T-cell (primary cell): ENCODE measurements at regions not wholly inside any gene's neighbourhood (a gene's known extent, or its start where the extent isn't known, plus 50 kb on each side); places are given as distances from the start of the nearest gene placed in this dataset.

Experiments
- ATAC-seq, 4 experiments: fragments of 200-7000 bp in 3 of 4; fragments of 150-1000 bp in 1 of 4; cut with Tn5 transposase; replicated peaks in 1 of 4; 1 replicate in 3 of 4; 2 replicates in 1 of 4; pipeline ENCODE4 v1.10.0; 2021; ENCODE audit warnings: moderate library complexity in 3 of 4, mild to moderate bottlenecking in 2 of 4, moderate number of reproducible peaks in 1 of 4
- CTCF ChIA-PET, 2 donors: fragments of 300-600 bp; sonication (Branson Sonifier 250); formaldehyde crosslinking; loops; one replicate each; lab custom pipeline; 2022; ENCODE audit warnings: antibody characterized with exemption in 2 of 2; lab: Charles Lee
- POLR2A ChIA-PET, 2 donors: fragments of 300-600 bp; sonication (Branson Sonifier 250); formaldehyde crosslinking; loops; one replicate each; lab custom pipeline; 2022; ENCODE audit warnings: antibody characterized with exemption in 2 of 2; lab: Charles Lee
- DNase-seq, 35 experiments: peaks; one replicate each; pipeline versions ENCODE4 v3.0.0 to v3.0.0-alpha.2; 2013 to 2023
- H3K27ac ChIP-seq: one replicate; pipeline ENCODE4 v1.5.1; 2013; ENCODE audit warnings: low read length
- H3K27me3 ChIP-seq, 2 experiments: replicated peaks in 1 of 2; 1 replicate in 1 of 2; 2 replicates in 1 of 2; pipeline versions ENCODE4 v1.6.1 to v1.7.0; 2013; ENCODE audit warnings: low read length in 1 of 2, mixed read lengths in 1 of 2; ENCODE audit not compliant: control insufficient read depth in 2 of 2, insufficient read depth in 2 of 2; ENCODE audit errors: extremely low read depth in 1 of 2
- H3K36me3 ChIP-seq, 2 donors: 1 replicate in 1 of 2; 2 replicates in 1 of 2; pipeline versions ENCODE4 v1.6.1 to v1.7.0; 2013; ENCODE audit warnings: low read length in 1 of 2; ENCODE audit not compliant: control insufficient read depth in 2 of 2, insufficient read depth in 1 of 2; ENCODE audit errors: extremely low read depth in 1 of 2
- H3K4me1 ChIP-seq, 2 experiments: 1 replicate in 1 of 2; 2 replicates in 1 of 2; pipeline versions ENCODE4 v1.6.1 to v1.7.0; 2013; ENCODE audit warnings: low read length in 2 of 2, mixed read lengths in 1 of 2; ENCODE audit not compliant: insufficient read depth in 2 of 2, control insufficient read depth in 1 of 2; ENCODE audit errors: extremely low read depth in 1 of 2
- H3K4me3 ChIP-seq, 2 donors: 1 replicate in 1 of 2; 2 replicates in 1 of 2; pipeline versions ENCODE4 v1.5.1 to v1.7.0; 2013; ENCODE audit warnings: mild to moderate bottlenecking in 2 of 2, low read length in 1 of 2, moderate library complexity in 1 of 2; ENCODE audit not compliant: control insufficient read depth in 1 of 2; ENCODE audit errors: extremely low read depth in 1 of 2
- H3K9me3 ChIP-seq: 2 replicates; pipeline ENCODE4 v1.7.0; 2013
- H3K27ac Mint-ChIP-seq, 2 donors: one replicate each; pipeline ENCODE4 v1.8.0; 2020 to 2021; ENCODE audit warnings: mild to moderate bottlenecking in 2 of 2, mixed read lengths in 2 of 2
- H3K27me3 Mint-ChIP-seq, 2 donors: one replicate each; pipeline ENCODE4 v1.8.0; 2021 to 2022; ENCODE audit warnings: mixed read lengths in 2 of 2
- H3K36me3 Mint-ChIP-seq: one replicate; pipeline ENCODE4 v1.8.0; 2021; ENCODE audit warnings: mixed read lengths
- H3K4me1 Mint-ChIP-seq, 3 donors: one replicate each; pipeline ENCODE4 v1.8.0; 2020 to 2022; ENCODE audit warnings: mixed read lengths in 3 of 3, mild to moderate bottlenecking in 1 of 3
- H3K4me3 Mint-ChIP-seq, 3 donors: one replicate each; pipeline ENCODE4 v1.8.0; 2020 to 2022; ENCODE audit warnings: mild to moderate bottlenecking in 3 of 3, mixed read lengths in 3 of 3, moderate library complexity in 3 of 3
- H3K9me3 Mint-ChIP-seq, 3 donors: one replicate each; pipeline ENCODE4 v1.8.0; 2020 to 2022; ENCODE audit warnings: mixed read lengths in 3 of 3
- WGBS: methylation state at CpG from one replicate; pipeline ENCODE4 v1.1.5; 2013; ENCODE audit warnings: missing lambda C conversion rate; ENCODE audit not compliant: insufficient coverage; 5-methylcytosine and 5-hydroxymethylcytosine counted together

DNA sequence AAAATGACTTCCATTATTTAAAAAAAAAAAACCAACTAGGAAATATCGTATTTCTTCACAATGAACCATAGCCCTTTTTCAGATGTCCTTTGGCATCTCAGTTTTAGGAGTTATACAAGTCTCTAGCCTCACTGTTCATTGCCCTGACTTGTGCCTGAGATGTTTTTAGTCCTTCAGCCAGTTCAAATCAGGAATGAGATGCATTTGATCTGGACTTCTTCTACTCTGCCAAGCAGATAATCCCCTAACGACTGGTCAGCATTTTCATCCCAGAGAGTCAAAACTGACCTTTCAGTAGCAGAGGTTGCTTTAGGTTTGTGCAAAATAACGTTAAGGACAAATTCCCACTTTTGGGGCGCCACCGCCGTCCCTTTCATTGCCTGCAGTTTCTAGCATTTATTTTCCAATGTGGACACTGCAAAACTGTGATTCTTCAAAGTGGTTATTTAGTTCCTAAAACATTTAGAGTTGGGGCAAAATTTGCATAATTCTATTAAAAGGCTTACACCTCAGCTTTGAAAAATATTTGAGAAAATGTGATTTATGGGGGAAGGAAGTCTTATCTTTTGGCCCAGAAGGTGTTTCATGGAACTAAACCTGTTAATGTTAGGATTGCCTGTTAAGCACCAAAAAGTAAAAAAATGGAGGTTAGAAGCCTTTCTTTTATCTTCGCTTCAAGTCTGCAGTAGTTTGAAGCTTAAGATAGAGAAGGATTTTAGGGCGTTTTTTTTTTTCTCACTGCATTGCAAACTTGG lies 152.0 kb upstream of the SGK1 start:
- peaks cover 0 to 8% (median under 1%) of the 10 kb centered on the region in 3 donors for H3K4me1 Mint-ChIP-seq
- ChIA-PET CTCF (interaction anchor here (0.6 to 0.7 kb wide), 2 partner anchors 26 to 182 kb away, joined by 3 read pairs; no protein-coding TSS in a partner anchor), POLR2A (interaction anchor here in 1 of 2 donors (0.7 kb wide), 1 partner anchor 98 kb away, joined by 3 read pairs; no protein-coding TSS in a partner anchor)
- ATAC-seq (no peak), DNase-seq (no peak)
- Histone ChIP-seq H3K27ac (no peak overlapping the region), H3K36me3 (no peaks in the 10 kb centered on the region), H3K4me3 (no peak overlapping the region), H3K27me3 (no peaks in the 10 kb centered on the region), H3K9me3 (no peaks in the 10 kb centered on the region), H3K4me1 (no peaks in the 10 kb centered on the region)
- no peak overlapping the region for H3K27ac Mint-ChIP-seq
- no peak overlapping the region for H3K4me3 Mint-ChIP-seq
- H3K9me3 Mint-ChIP-seq, result no peaks in the 10 kb centered on the region
- H3K36me3 Mint-ChIP-seq, result no peaks in the 10 kb centered on the region
- WGBS, result 69% methylated on average over 2 of the region's 8 CpGs
- H3K27me3 Mint-ChIP-seq, result no peaks in the 10 kb centered on the region

- no peak overlapping the region for H3K4me3 Mint-ChIP-seq
- DNase-seq, result no peak
- Histone ChIP-seq H3K4me3 (no peak overlapping the region), H3K4me1 (no peaks in the 10 kb centered on the region), H3K9me3 (no peaks in the 10 kb centered on the region), H3K27ac (no peak overlapping the region), H3K36me3 (no peaks in the 10 kb centered on the region), H3K27me3 (no peaks in the 10 kb centered on the region)
- ChIA-PET CTCF (no interaction called here), POLR2A (interaction anchor here in 1 of 2 donors (0.7 kb wide), 1 partner anchor 156 kb away, joined by 3 read pairs; no protein-coding TSS in a partner anchor)
- peaks cover 1 to 8% (median 3%) of the 10 kb centered on the region in 3 donors for H3K4me1 Mint-ChIP-seq
- H3K27me3 Mint-ChIP-seq, result no peaks in the 10 kb centered on the region
- WGBS, result no CpG with 5 or more reads among the region's 1 CpG
- no peaks in the 10 kb centered on the region for H3K9me3 Mint-ChIP-seq
- ATAC-seq, result no peak
- H3K36me3 Mint-ChIP-seq, result no peaks in the 10 kb centered on the region
- H3K27ac Mint-ChIP-seq, result no peak overlapping the region
Observed at GRCh38 chr6:134468633-134469032, 150.7 kb upstream of the SGK1 start.

DNA sequence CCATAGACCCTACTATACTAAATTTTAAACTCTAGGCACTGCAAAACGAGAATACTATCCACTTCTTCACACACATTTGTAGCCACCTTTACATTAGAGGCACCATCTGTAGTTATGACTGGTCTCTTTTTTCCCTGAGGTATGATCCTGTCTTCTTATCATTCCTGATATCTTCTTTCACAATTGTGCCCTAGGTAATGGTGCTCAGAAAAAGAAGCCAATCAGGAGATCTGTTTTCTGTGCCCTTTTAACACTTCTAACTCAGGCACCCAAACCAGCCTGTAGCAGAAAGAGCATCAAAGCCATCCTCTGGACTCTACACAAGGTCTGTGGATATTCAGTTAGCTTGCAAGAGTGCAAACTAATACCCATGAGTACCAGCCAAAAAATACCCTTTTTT lies 149.7 kb upstream of the SGK1 start:
- no peaks in the 10 kb centered on the region for H3K9me3 Mint-ChIP-seq

DNA sequence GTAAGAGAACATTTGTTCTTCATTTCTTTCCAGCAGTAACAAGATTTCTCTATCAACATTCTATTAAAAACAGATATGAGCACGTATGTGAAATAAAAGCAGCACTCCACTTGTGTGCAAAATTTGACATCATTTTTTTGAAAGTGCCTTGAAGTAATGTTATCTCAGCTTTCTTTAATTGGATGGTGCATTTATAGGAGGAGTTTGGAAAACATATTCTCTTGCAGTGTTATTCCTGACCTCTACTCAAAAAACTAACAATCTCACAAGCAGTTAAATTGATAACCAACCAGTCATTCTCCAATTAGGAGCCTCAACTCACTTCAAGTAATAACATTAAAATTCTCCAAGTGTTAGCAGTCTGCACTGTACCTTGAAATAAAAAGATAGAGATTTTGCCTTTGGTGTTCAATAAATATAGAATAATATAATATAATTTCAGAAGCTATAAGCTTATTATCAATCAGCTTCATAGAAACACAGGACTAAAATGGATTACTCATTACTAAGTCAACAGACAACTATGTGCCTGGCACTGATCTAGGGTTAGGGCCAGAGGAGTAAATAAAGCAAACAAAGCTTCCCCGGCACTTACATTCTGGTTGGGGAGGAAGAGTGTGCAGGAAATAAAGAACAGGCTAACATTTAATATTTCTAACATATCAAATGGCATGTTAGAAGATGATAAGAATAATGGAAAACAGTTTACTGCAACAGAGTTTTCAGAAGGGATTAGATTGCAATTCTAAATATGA lies 149.0 kb upstream of the SGK1 start:
- Histone ChIP-seq H3K27ac (no peak overlapping the region), H3K36me3 (no peaks in the 10 kb centered on the region), H3K9me3 (no peaks in the 10 kb centered on the region), H3K4me1 (no peaks in the 10 kb centered on the region), H3K4me3 (no peak overlapping the region), H3K27me3 (no peaks in the 10 kb centered on the region)
- Mint-ChIP-seq H3K4me3 (no peak overlapping the region), H3K27me3 (no peaks in the 10 kb centered on the region), H3K27ac (no peak overlapping the region), H3K4me1 (peaks cover 1 to 8% (median 3%) of the 10 kb centered on the region in 3 donors), H3K9me3 (no peaks in the 10 kb centered on the region), H3K36me3 (no peaks in the 10 kb centered on the region)
- DNase-seq (no peak), ATAC-seq (no peak)
- ChIA-PET CTCF (interaction anchor here (0.6 to 0.7 kb wide), 2 partner anchors 11 to 90 kb away, joined by 3 to 4 read pairs; no protein-coding TSS in a partner anchor), POLR2A (no interaction called here)
- WGBS, result no CpG with 5 or more reads among the region's 2 CpGs

More for the DNA sequence above, 149.7 kb upstream of the SGK1 start:
- ChIA-PET POLR2A (interaction anchor here in 1 of 2 donors (0.7 kb wide), 1 partner anchor 157 kb away, joined by 3 read pairs; no protein-coding TSS in a partner anchor), CTCF (interaction anchor here in 1 of 2 donors (0.7 kb wide), 1 partner anchor 89 kb away, joined by 4 read pairs; no protein-coding TSS in a partner anchor)
- Mint-ChIP-seq H3K27me3 (no peaks in the 10 kb centered on the region), H3K4me1 (peaks cover 1 to 8% (median 3%) of the 10 kb centered on the region in 3 donors), H3K36me3 (no peaks in the 10 kb centered on the region), H3K27ac (no peak overlapping the region), H3K4me3 (no peak overlapping the region)
- H3K27me3 ChIP-seq, result no peaks in the 10 kb centered on the region
- no peaks in the 10 kb centered on the region for H3K36me3 ChIP-seq
- ATAC-seq (no peak), DNase-seq (no peak)
- no CpG with 5 or more reads among the region's 1 CpG for WGBS
- H3K4me3 ChIP-seq, result no peak overlapping the region
- no peaks in the 10 kb centered on the region for H3K9me3 ChIP-seq
- no peaks in the 10 kb centered on the region for H3K4me1 ChIP-seq
- H3K27ac ChIP-seq, result no peak overlapping the region

GRCh38 chr6:134464690-134465411 lies 146.9 kb upstream of the SGK1 start:
- POLR2A ChIA-PET, result interaction anchor here (0.6 kb wide), 3 partner anchors 113 to 164 kb away, joined by 3 to 7 read pairs (median 6); no protein-coding TSS in a partner anchor
- Histone ChIP-seq H3K4me1 (no peaks in the 10 kb centered on the region), H3K27ac (no peak overlapping the region), H3K27me3 (no peaks in the 10 kb centered on the region), H3K4me3 (no peak overlapping the region), H3K9me3 (no peaks in the 10 kb centered on the region), H3K36me3 (no peaks in the 10 kb centered on the region)
- H3K4me1 Mint-ChIP-seq, result peaks cover 0 to 3% (median 1%) of the 10 kb centered on the region in 3 donors
- CTCF ChIA-PET, result interaction anchor here (0.6 to 0.9 kb wide), 3 partner anchors 71 to 178 kb away, joined by 3 to 7 read pairs (median 3); no protein-coding TSS in a partner anchor
- H3K27me3 Mint-ChIP-seq, result no peaks in the 10 kb centered on the region
- DNase-seq, result no peak
- no peak overlapping the region for H3K27ac Mint-ChIP-seq
- H3K36me3 Mint-ChIP-seq, result no peaks in the 10 kb centered on the region
- no peak overlapping the region for H3K4me3 Mint-ChIP-seq
- 89% methylated on average over 3 of the region's 9 CpGs for WGBS
- ATAC-seq, result no peak
- H3K9me3 Mint-ChIP-seq, result no peaks in the 10 kb centered on the region
